Kidney (tissue), 13 donors: ENCODE measurements at regions not wholly inside any gene's neighbourhood (a gene's known extent, or its start where the extent isn't known, plus 50 kb on each side); places are given as distances from the start of the nearest gene placed in this dataset.

Experiments used
- DNase-seq, 5 donors: peaks; one replicate each; pipeline ENCODE4 v3.0.0-alpha.2; 2013 to 2020
- FAIRE-seq: peaks from 2 replicates; lab custom pipeline; 2012; peaks lifted over from hg19 to GRCh38; lab: Jason Lieb, UNC
- H3K27ac ChIP-seq, 2 donors: one replicate each; pipeline ENCODE4 v1.7.0; 2013; ENCODE audit warnings: low read depth in 2 of 2, low read length in 2 of 2, inconsistent platforms in 1 of 2
- H3K27me3 ChIP-seq: one replicate; pipeline ENCODE4 v1.7.1; 2013; ENCODE audit warnings: low read length, inconsistent platforms; ENCODE audit not compliant: control insufficient read depth, insufficient read depth
- H3K36me3 ChIP-seq, 3 donors: one replicate each; pipeline versions ENCODE4 v1.7.0 to v1.7.1; 2013; ENCODE audit warnings: low read length in 3 of 3, control low read depth in 1 of 3, inconsistent platforms in 1 of 3; ENCODE audit not compliant: insufficient read depth in 3 of 3, control insufficient read depth in 2 of 3
- H3K4me1 ChIP-seq, 3 donors: one replicate each; pipeline versions ENCODE4 v1.7.0 to v1.7.1; 2013; ENCODE audit warnings: low read length in 3 of 3, inconsistent platforms in 1 of 3, low read depth in 1 of 3; ENCODE audit not compliant: control insufficient read depth in 2 of 3, insufficient read depth in 2 of 3
- H3K4me3 ChIP-seq, 3 donors: one replicate each; pipeline versions ENCODE4 v1.7.0 to v1.8.1; 2013; ENCODE audit warnings: low read length in 3 of 3, control low read depth in 1 of 3, inconsistent platforms in 1 of 3
- H3K9ac ChIP-seq, 3 donors: one replicate each; pipeline versions ENCODE4 v1.7.0 to v1.7.1; 2013; ENCODE audit warnings: low read length in 3 of 3, control low read depth in 1 of 3, inconsistent platforms in 1 of 3
- H3K9me3 ChIP-seq, 3 donors: one replicate each; pipeline versions ENCODE4 v1.7.0 to v1.7.1; 2013; ENCODE audit warnings: low read length in 3 of 3, control low read depth in 1 of 3, inconsistent platforms in 1 of 3; ENCODE audit not compliant: control insufficient read depth in 2 of 3, insufficient read depth in 1 of 3
- intact Hi-C: fragments of 100-400 bp; cut with DNase I; formaldehyde crosslinking; loops from one replicate; pipeline ENCODE4 v1.11.1; 2022
- TF ChIP-seq, protein P1 (sequence below): IDR thresholded peaks from 3 replicates; pipeline ENCODE4 v1.5.1; 2012; ENCODE audit warnings: mild to moderate bottlenecking, moderate library complexity, borderline replicate concordance; ENCODE audit not compliant: insufficient read depth; ENCODE audit errors: extremely low read depth
- donor health status: control.
- donor health status: control.
- donor health status: control.
- donor health status: control.
- donor health status: control.
- donor health status: DM: yes; HTN: yes; CAD: no.
- donor health status: Normal renal cell carcinoma (clear cell type).

GRCh38 chr13:63351533-63351932, 1935.9 kb upstream of the PCDH20 start:
- Histone ChIP-seq H3K36me3 (no peaks in the 10 kb centered on the region), H3K4me3 (no peak overlapping the region), H3K27ac (no peak overlapping the region), H3K27me3 (no peaks in the 10 kb centered on the region), H3K4me1 (no peaks in the 10 kb centered on the region), H3K9me3 (no peaks in the 10 kb centered on the region), H3K9ac (no peak overlapping the region)
- FAIRE-seq (no peak), DNase-seq (no peak)
- intact Hi-C loops, result no loop called here
- TF ChIP-seq, protein P1, sequence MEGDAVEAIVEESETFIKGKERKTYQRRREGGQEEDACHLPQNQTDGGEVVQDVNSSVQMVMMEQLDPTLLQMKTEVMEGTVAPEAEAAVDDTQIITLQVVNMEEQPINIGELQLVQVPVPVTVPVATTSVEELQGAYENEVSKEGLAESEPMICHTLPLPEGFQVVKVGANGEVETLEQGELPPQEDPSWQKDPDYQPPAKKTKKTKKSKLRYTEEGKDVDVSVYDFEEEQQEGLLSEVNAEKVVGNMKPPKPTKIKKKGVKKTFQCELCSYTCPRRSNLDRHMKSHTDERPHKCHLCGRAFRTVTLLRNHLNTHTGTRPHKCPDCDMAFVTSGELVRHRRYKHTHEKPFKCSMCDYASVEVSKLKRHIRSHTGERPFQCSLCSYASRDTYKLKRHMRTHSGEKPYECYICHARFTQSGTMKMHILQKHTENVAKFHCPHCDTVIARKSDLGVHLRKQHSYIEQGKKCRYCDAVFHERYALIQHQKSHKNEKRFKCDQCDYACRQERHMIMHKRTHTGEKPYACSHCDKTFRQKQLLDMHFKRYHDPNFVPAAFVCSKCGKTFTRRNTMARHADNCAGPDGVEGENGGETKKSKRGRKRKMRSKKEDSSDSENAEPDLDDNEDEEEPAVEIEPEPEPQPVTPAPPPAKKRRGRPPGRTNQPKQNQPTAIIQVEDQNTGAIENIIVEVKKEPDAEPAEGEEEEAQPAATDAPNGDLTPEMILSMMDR, result no peak

DNA sequence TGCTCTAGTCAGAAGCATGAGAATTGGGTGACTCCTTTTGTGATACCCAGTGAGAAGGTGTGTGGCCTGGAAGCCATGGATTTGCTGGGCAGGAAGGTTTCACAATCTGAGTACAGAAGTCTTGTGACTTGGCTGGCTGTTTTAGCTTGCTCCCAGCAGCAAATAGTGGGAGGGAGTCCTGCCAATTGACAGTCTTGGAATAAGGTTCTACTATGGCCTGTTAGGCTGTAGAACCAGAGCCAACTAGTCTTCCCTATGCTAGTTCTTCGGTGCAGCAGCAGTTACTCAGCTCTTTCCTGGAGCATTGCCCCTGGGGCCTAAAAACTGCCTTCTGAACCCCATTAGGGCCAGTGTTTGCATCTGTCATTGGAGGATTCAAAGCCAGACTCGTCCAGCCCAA, 1935.4 kb upstream of the PCDH20 start:
- TF ChIP-seq, protein P1, result no peak
- DNase-seq (no peak), FAIRE-seq (no peak)
- H3K36me3 ChIP-seq, result no peaks in the 10 kb centered on the region
- no peak overlapping the region for H3K9ac ChIP-seq
- no peaks in the 10 kb centered on the region for H3K4me1 ChIP-seq
- H3K4me3 ChIP-seq, result no peak overlapping the region
- H3K9me3 ChIP-seq, result no peaks in the 10 kb centered on the region
- intact Hi-C loops, result no loop called here
- H3K27ac ChIP-seq, result no peak overlapping the region
- no peaks in the 10 kb centered on the region for H3K27me3 ChIP-seq

DNA sequence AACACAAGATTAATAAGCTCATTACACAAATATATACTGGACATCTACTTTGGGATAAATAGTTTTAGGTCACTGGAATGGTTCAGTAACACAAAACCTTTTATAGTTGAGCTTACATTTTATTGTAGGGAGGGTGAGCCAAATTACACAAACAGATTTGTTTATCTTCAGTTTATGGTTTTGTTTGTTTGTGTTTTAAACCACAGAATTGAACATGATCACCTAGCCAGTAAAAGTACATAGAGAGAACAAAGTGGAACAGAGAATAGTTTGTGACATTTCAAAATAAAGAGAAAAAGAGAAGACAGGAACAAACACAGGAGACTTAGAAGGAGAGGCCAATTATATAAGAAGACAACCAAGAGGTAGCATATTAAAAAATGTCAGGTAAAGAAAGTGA, 1930.2 kb upstream of the PCDH20 start:
- Histone ChIP-seq H3K9me3 (no peaks in the 10 kb centered on the region), H3K27me3 (no peaks in the 10 kb centered on the region), H3K27ac (no peak overlapping the region), H3K36me3 (no peaks in the 10 kb centered on the region), H3K4me1 (no peaks in the 10 kb centered on the region), H3K4me3 (no peak overlapping the region), H3K9ac (no peak overlapping the region)
- intact Hi-C loops, result no loop called here
- no peak for DNase-seq
- TF ChIP-seq, protein P1, result no peak
- FAIRE-seq, result no peak

DNA sequence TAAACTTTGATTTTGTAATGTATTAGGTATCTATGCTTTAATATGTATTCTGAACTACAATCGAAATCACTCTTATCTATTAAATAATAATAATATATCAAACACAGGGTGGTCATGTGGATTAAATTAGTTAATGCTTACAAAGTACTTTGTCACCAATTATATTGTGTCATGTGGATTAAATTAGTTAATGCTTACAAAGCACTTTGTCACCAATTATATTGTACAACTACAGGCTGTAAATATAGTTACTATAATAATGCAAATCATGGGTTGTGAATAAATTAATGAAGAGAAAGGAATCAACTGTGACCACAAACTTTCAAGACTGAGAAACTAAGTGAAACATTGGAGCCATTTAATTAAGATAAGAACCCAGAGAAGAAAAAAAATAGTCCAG, 1929.1 kb upstream of the PCDH20 start:
- Histone ChIP-seq H3K27me3 (no peaks in the 10 kb centered on the region), H3K9me3 (no peaks in the 10 kb centered on the region), H3K36me3 (no peaks in the 10 kb centered on the region), H3K27ac (no peak overlapping the region), H3K4me1 (no peaks in the 10 kb centered on the region), H3K4me3 (no peak overlapping the region), H3K9ac (no peak overlapping the region)
- intact Hi-C loops, result no loop called here
- TF ChIP-seq, protein P1, result no peak
- FAIRE-seq, result no peak
- no peak for DNase-seq
